ENCODE measurements at regions not wholly inside any gene's neighbourhood (a gene's known extent, or its start where the extent isn't known, plus 50 kb on each side); places are given as distances from the start of the nearest gene placed in this dataset.

GRCh38 chr2:21281384-21281783 lies 157.6 kb downstream of the TDRD15 start:
- no peak for DNase-seq

GRCh38 chr2:21281791-21282514 lies 158.2 kb downstream of the TDRD15 start:
- peak in 1 of 56 donors; percentile 33 for DNase-seq

GRCh38 chr2:21282515-21282898 lies 158.7 kb downstream of the TDRD15 start:
- DNase-seq: no peak

DNA sequence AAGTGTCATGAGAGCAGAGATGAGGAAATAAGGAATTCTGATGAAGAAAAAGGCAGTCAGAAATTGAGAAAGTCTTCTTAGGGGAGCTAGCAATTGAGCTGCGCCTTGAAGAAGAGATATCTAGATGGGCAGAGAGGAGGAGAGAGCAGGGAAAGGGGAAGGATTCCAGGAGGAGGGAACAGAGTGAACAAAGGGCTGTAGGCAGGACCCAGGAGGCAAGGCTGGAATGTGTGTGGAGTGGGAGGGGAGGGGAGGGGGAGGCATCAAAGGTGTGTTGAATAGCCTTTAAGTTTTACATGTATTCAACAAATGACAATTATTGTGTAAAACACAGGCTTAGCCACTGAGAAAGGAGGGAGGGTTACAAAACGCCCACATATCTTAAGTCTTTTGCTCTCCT lies 164.5 kb downstream of the TDRD15 start:
- DNase-seq: no peak

DNA sequence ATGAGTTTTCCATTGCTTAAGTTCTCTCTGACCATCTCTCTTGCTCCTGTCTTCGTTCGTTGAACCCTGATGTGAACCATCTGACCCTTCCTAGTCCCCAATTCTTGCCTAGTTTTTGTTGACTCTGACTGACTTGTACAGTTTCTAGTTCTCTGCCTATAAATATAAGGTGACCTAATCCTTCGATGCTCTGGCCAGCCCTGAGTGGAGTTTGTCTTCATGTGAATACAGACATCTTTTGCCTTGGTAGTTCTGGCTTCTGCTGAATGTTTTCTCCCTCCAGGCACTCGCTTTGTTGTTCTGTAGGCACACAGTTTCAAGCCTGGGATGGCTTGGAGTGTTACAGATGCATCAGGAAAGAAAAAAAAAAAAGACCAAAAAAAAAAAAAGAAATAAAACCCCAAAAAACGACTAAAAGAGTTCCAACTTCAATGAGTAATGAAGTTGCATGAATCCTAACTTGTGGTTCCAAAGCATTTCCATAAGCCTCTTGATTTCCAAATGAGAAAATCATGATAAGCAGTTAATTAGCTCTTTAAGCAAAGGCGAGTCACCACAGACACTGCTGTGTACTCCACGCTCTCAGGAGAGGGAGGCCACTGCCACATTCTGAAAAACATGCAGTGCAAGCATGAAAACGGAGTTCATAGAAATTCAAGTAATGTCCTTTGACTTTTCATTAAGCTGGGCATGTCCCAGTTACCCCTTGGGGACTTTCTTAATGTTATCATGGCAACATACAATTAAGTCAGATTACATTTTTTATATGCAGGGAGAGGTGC lies 165.2 kb downstream of the TDRD15 start:
- DNase-seq: no peak

GRCh38 chr2:21289551-21289950 lies 165.8 kb downstream of the TDRD15 start:
- no peak for DNase-seq

DNA sequence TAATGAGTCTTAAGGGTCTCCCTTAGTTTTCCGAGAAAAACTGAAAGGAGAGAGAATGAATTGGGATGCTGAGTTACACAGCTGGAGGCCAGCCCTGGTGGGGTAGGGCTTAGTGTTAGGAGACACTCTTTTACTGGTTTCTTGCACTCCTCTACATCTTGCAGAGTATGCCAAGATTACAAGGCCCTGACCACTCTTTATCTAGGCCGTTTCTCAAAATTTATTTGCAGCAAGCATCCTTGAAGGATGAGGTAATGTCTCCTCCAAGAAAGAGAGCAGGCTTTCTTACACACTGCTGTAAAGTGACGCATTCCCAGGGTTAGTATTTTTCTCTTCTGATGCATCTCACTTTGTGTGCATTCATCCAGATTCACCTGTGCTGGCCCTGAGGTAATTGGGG lies 166.2 kb downstream of the TDRD15 start:
- DNase-seq: no peak

- DNase-seq: no peak
These were observed 167.7 kb downstream of the TDRD15 start for GRCh38 chr2:21291426-21291825.

- no peak for DNase-seq
These were observed 170.7 kb downstream of the TDRD15 start for GRCh38 chr2:21294446-21294845.

GRCh38 chr2:21299411-21299810 lies 175.6 kb downstream of the TDRD15 start:
- no peak for DNase-seq

DNA sequence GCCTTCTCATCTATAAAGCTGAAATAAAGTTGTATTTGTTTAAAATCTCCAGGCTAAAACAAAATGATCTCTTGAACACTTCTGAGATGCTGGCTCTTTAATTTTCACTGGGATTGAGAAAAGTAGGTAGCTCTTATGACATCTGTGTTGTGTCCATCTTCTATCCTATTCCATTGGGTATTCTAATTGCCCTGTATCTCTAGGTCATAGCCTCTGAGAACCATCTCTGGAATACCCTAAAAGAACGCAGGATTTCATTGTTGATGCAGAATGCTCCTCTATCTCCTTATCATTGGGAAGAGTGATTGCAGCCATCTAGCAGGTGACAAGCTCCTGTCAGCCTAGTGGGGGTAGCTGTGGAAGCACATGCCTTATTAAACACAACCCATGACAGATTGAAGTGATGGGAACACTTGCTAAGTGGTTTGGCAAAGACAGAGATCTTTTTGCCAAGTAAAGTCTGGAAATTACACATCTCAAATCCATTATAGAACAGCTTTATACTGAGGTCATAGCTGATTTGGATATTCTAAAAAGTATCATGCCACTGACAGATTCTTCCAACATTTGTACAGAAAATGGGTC lies 178.2 kb downstream of the TDRD15 start:
- DNase-seq: no peak

- no peak for DNase-seq
These were observed 180.1 kb downstream of the TDRD15 start for GRCh38 chr2:21303876-21304275.

- no peak for DNase-seq
These were observed 181.8 kb downstream of the TDRD15 start for GRCh38 chr2:21305581-21305980.

DNA sequence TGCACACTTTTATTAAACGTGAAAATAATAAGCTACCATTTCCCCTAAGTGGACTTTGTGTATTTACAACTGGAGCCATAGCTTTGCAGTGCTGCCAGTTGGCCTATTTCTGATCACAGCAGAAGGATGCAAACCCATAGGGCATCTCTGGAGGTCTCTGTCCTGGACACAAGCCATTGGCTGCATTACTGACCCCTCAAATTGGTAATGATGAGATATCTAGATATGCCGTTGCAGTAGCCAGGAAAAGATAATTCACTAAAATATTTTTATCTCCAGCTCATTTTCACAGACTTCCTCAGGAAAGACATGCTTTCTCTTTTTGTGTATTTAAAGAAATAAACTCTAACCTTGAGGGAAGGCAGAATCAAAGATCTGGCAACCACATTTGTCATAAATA lies 182.5 kb downstream of the TDRD15 start:
- no peak for DNase-seq

GRCh38 chr2:21307037-21307436 lies 183.3 kb downstream of the TDRD15 start:
- DNase-seq: no peak

DNA sequence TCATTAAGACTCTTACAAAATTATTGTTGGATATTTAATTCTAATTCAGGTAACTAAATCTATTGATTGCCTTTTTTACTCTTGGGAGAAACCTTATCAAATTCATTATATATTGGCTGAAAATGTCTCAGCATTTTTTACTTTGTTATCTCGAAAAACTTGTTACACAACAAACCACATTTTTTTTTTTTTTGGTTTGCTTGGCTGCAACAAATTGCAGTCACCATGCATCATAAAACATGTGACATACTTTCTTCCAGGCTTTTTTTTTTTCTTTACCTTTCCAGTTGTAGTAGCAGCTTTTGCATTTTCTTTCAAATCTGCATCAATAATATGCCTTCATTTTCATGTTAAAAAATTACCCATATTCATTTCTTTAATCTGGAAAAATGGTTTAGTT lies 186.7 kb downstream of the TDRD15 start:
- no peak for DNase-seq

GRCh38 chr2:21314322-21314835 lies 190.6 kb downstream of the TDRD15 start:
- DNase-seq: no peak

GRCh38 chr2:21317131-21317530 lies 193.4 kb downstream of the TDRD15 start:
- peak in 46 of 56 donors; percentile 4 to 78 (median 38) for DNase-seq

GRCh38 chr2:21318263-21318662 lies 194.5 kb downstream of the TDRD15 start:
- no peak for DNase-seq

- DNase-seq: peak in 4 of 56 donors; percentile 2 to 12 (median 6)
These were observed 202.4 kb downstream of the TDRD15 start for GRCh38 chr2:21326152-21326551.

DNA sequence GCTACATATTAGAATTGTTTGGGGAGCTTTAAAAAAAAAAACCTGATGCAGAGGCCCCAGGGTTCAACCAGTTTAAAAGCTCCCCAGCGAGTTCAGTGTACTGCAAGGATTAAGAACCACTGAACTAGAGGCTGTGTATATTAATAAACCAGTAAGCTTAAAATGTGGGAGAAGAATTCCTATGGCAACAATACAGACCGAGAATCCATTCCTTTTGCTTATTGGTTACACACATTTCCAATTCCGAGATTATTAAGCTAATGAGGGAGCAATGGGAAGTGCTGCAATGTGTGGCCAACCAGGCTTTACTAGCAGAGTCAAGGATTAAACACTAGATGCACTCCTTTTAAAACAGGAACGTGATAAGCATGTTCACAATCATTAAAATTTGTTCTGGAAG lies 204.4 kb downstream of the TDRD15 start:
- no peak for DNase-seq

DNA sequence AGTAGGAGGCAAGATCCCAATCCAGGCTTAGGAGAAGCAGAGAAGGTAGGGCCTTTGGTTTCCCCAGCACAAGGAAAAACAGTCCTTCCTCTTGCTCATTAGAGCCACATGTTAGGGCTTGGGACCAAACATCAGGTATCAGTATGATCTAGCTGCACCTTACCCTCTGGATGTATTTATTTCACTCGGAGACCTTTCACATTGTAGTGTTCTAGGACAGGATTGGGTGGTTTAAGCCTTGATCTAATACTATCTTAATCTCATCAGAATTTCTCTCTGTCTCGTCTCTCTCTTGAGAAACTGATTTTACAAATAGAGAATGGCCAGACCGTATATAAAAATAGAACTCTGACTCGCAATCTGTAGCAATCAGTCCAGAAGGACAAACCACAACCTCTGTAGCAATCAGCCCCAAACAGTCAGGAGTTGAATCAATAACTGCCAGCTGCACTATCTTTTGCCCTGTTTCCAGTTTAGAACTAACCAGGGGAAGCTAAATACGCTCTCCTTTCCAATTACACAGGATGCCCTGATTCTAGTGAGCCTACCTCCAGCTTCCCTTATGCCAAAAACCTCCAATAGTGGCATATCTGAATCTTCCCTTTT lies 207.1 kb downstream of the TDRD15 start:
- no peak for DNase-seq

Measured in nucleus accumbens (tissue), 56 donors.